ENCODE measurements at regions not wholly inside any gene's neighbourhood (a gene's known extent, or its start where the extent isn't known, plus 50 kb on each side); places are given as distances from the start of the nearest gene placed in this dataset.

- TF ChIP-seq SMC3 (IDR thresholded peaks at IDR 0.05; ENCODE audit: low read depth, low read length) (no peak), ELK1 (IDR thresholded peaks at IDR 0.05; ENCODE audit: borderline replicate concordance, low read depth, low read length) (no peak), POLR2A (IDR thresholded peaks at IDR 0.05; ENCODE audit: low read depth, low read length) (no peak), CTCF (conservative IDR thresholded peaks at IDR 0.05; ENCODE audit: low read depth, low read length) (no peak), BHLHE40 (IDR thresholded peaks at IDR 0.05; ENCODE audit: low read depth, low read length) (no peak), RAD21 (IDR thresholded peaks at IDR 0.05; ENCODE audit: low read length) (no peak), RFX5 (IDR thresholded peaks at IDR 0.05; ENCODE audit: low read depth, low read length) (no peak), MAZ (IDR thresholded peaks at IDR 0.05; ENCODE audit: borderline replicate concordance, low read depth, low read length) (no peak), FOS (IDR thresholded peaks at IDR 0.05; ENCODE audit: low read depth, low read length) (no peak), USF2 (IDR thresholded peaks at IDR 0.05; ENCODE audit: low read depth, low read length) (no peak), CHD1 (IDR thresholded peaks at IDR 0.05; ENCODE audit: low read depth, low read length) (no peak)
- ChIA-PET CTCF (interaction anchor here (0.6 kb wide), 1 partner anchor 42 kb away, joined by 3 read pairs; no protein-coding TSS in a partner anchor), POLR2A (ENCODE audit: unreplicated experiment) (no interaction called here)
- intact Hi-C loops (cut with micrococcal nuclease) (no loop called here), in situ Hi-C loops (cut with MboI; ENCODE audit: low sequenced_read_pairs) (no loop called here), dilution Hi-C loops (cut with HindIII; ENCODE audit: low sequenced_read_pairs, unreplicated experiment) (no loop called here)
- Histone ChIP-seq H4K20me1 (ENCODE audit: insufficient read depth, low read length) (no peaks in the 10 kb centered on the region), H3K56ac (ENCODE audit: extremely low read depth, insufficient read depth, low read length) (no peak overlapping the region), H3K4me1 (ENCODE audit: control insufficient read depth, insufficient read depth, low read length) (no peaks in the 10 kb centered on the region), H2AFZ (replicated peaks; ENCODE audit: low read length, poor library complexity) (no peak overlapping the region), H2BK20ac (ENCODE audit: low read depth, low read length) (no peak overlapping the region), H4K8ac (ENCODE audit: low read depth in 2 of 2, low read length in 2 of 2) (no peak overlapping the region), H3K9ac (ENCODE audit: low read depth, low read length) (no peak overlapping the region), H3K4me3 (ENCODE audit: insufficient read depth, low read depth, low read length) (no peak overlapping the region), H2BK15ac (ENCODE audit: low read depth, low read length) (no peak overlapping the region), H3K23ac (ENCODE audit: low read depth, low read length) (no peak overlapping the region), H3K27me3 (ENCODE audit: control insufficient read depth, insufficient read depth, low read length) (no peaks in the 10 kb centered on the region), H3K36me3 (ENCODE audit: control insufficient read depth, insufficient read depth, low read length) (no peaks in the 10 kb centered on the region), H3K9me1 (ENCODE audit: insufficient read depth, low read length) (no peaks in the 10 kb centered on the region), H3K14ac (replicated peaks; ENCODE audit: low read depth, low read length) (no peak overlapping the region), H2AK5ac (ENCODE audit: low read depth, low read length) (no peak overlapping the region), H4K5ac (ENCODE audit: low read depth, low read length) (no peak overlapping the region), H3K9me3 (ENCODE audit: control insufficient read depth, insufficient read depth, low read length) (no peaks in the 10 kb centered on the region), H3K4me2 (ENCODE audit: low read depth, low read length) (no peak overlapping the region), H2BK5ac (ENCODE audit: low read depth, low read length, poor library complexity, severe bottlenecking) (no peak overlapping the region), H2BK120ac (ENCODE audit: low read depth, low read length) (no peak overlapping the region), H3K4ac (ENCODE audit: low read depth, low read length) (no peak overlapping the region), H2AK9ac (replicated peaks; ENCODE audit: low read depth, low read length, poor library complexity) (no peak overlapping the region), H3K79me1 (ENCODE audit: low read depth in 1 of 2, low read length in 2 of 2) (no peaks in the 10 kb centered on the region), H3K18ac (ENCODE audit: low read depth, low read length) (no peak overlapping the region), H4K91ac (ENCODE audit: insufficient read depth, low read depth, low read length) (no peak overlapping the region), H3K27ac (ENCODE audit: insufficient read depth, low read length) (no peak overlapping the region)
- no CpG with 5 or more reads among the region's 1 CpG for WGBS, 2 experiments (ENCODE audit: extremely low coverage in 2 of 2, insufficient read length in 1 of 2)
- no peak for ATAC-seq (ENCODE audit: low read depth)
- BruUV-seq (replicated peaks), result no TSS peak
- DNase-seq, result no peak
These were observed 453.3 kb downstream of the ELAVL2 start for GRCh38 chr9:23372703-23373102.

Data from IMR-90 (cell line).